Rectal smooth muscle tissue (tissue), 1 donor: ENCODE measurements at regions not wholly inside any gene's neighbourhood (a gene's known extent, or its start where the extent isn't known, plus 50 kb on each side); places are given as distances from the start of the nearest gene placed in this dataset.
"Not testable (repeated sequence)": the region's sequence is repeated elsewhere in the genome, so short reads cannot be mapped to it uniquely, and the experiment has no call there.

ENCODE experiments used
- H3K27ac ChIP-seq: one replicate; pipeline ENCODE4 v1.7.0; 2013; ENCODE audit warnings: low read depth, low read length, inconsistent platforms
- H3K27me3 ChIP-seq: one replicate; pipeline ENCODE4 v1.7.0; 2013; ENCODE audit warnings: low read length; ENCODE audit not compliant: control insufficient read depth, insufficient read depth
- H3K36me3 ChIP-seq: one replicate; pipeline ENCODE4 v1.7.0; 2013; ENCODE audit warnings: low read length; ENCODE audit not compliant: control insufficient read depth, insufficient read depth
- H3K4me1 ChIP-seq: one replicate; pipeline ENCODE4 v1.7.0; 2013; ENCODE audit warnings: low read length; ENCODE audit not compliant: control insufficient read depth, insufficient read depth
- H3K4me3 ChIP-seq: one replicate; pipeline ENCODE4 v1.7.0; 2013; ENCODE audit warnings: low read length
- H3K9ac ChIP-seq: one replicate; pipeline ENCODE4 v1.7.0; 2013; ENCODE audit warnings: low read length

GRCh38 chr1:90220941-90221693 lies 226.2 kb downstream of the ZNF326 start:
- no peaks in the 10 kb centered on the region for H3K4me1 ChIP-seq
- no peak overlapping the region for H3K27ac ChIP-seq
- H3K9ac ChIP-seq, result no peak overlapping the region
- no peaks in the 10 kb centered on the region for H3K27me3 ChIP-seq
- no peaks in the 10 kb centered on the region for H3K36me3 ChIP-seq
- no peak overlapping the region for H3K4me3 ChIP-seq

- Histone ChIP-seq H3K27ac (no peak overlapping the region), H3K4me3 (no peak overlapping the region), H3K36me3 (no peaks in the 10 kb centered on the region), H3K4me1 (no peaks in the 10 kb centered on the region), H3K9ac (no peak overlapping the region), H3K27me3 (no peaks in the 10 kb centered on the region)
These were observed 225.6 kb downstream of the ZNF326 start for GRCh38 chr1:90220496-90220895.

GRCh38 chr1:90219166-90219871 lies 224.4 kb downstream of the ZNF326 start:
- not testable (repeated sequence) for H3K27me3 ChIP-seq, H3K36me3 ChIP-seq, H3K4me3 ChIP-seq, H3K9ac ChIP-seq, H3K27ac ChIP-seq, H3K4me1 ChIP-seq

- H3K27me3 ChIP-seq, result no peaks in the 10 kb centered on the region
- H3K9ac ChIP-seq, result no peak overlapping the region
- H3K27ac ChIP-seq, result no peak overlapping the region
These were observed 216.0 kb downstream of the ZNF326 start for GRCh38 chr1:90210633-90211491.

GRCh38 chr1:90208949-90209348 lies 214.0 kb downstream of the ZNF326 start:
- Histone ChIP-seq H3K4me3 (no peak overlapping the region), H3K36me3 (no peaks in the 10 kb centered on the region), H3K4me1 (no peaks in the 10 kb centered on the region), H3K27ac (no peak overlapping the region), H3K9ac (no peak overlapping the region), H3K27me3 (no peaks in the 10 kb centered on the region)

More at GRCh38 chr1:90210633-90211491, 216.0 kb downstream of the ZNF326 start:
- H3K4me1 ChIP-seq, result no peaks in the 10 kb centered on the region
- H3K36me3 ChIP-seq, result no peaks in the 10 kb centered on the region
- no peak overlapping the region for H3K4me3 ChIP-seq

GRCh38 chr1:90206260-90206659 lies 211.3 kb downstream of the ZNF326 start:
- H3K27me3 ChIP-seq, result no peaks in the 10 kb centered on the region
- H3K9ac ChIP-seq, result no peak overlapping the region
- H3K27ac ChIP-seq, result no peak overlapping the region
- H3K36me3 ChIP-seq, result no peaks in the 10 kb centered on the region
- no peak overlapping the region for H3K4me3 ChIP-seq
- no peaks in the 10 kb centered on the region for H3K4me1 ChIP-seq

GRCh38 chr1:90204780-90205179 lies 209.9 kb downstream of the ZNF326 start:
- no peak overlapping the region for H3K27ac ChIP-seq
- no peak overlapping the region for H3K9ac ChIP-seq
- H3K27me3 ChIP-seq, result no peaks in the 10 kb centered on the region
- no peaks in the 10 kb centered on the region for H3K36me3 ChIP-seq
- no peak overlapping the region for H3K4me3 ChIP-seq
- H3K4me1 ChIP-seq, result no peaks in the 10 kb centered on the region

GRCh38 chr1:90204023-90204590 lies 209.2 kb downstream of the ZNF326 start:
- Histone ChIP-seq H3K4me3 (no peak overlapping the region), H3K36me3 (no peaks in the 10 kb centered on the region), H3K4me1 (no peaks in the 10 kb centered on the region), H3K9ac (no peak overlapping the region), H3K27ac (no peak overlapping the region), H3K27me3 (no peaks in the 10 kb centered on the region)

- H3K4me3 ChIP-seq, result no peak overlapping the region
- no peaks in the 10 kb centered on the region for H3K36me3 ChIP-seq
- no peak overlapping the region for H3K27ac ChIP-seq
- no peaks in the 10 kb centered on the region for H3K27me3 ChIP-seq
- H3K4me1 ChIP-seq, result no peaks in the 10 kb centered on the region
- no peak overlapping the region for H3K9ac ChIP-seq
These were observed 206.8 kb downstream of the ZNF326 start for GRCh38 chr1:90201467-90202358.

- Histone ChIP-seq H3K9ac (no peak overlapping the region), H3K27me3 (no peaks in the 10 kb centered on the region), H3K4me3 (no peak overlapping the region), H3K27ac (no peak overlapping the region), H3K36me3 (no peaks in the 10 kb centered on the region), H3K4me1 (no peaks in the 10 kb centered on the region)
These were observed 205.8 kb downstream of the ZNF326 start for GRCh38 chr1:90200646-90201205.

- H3K9ac ChIP-seq, result no peak overlapping the region
- H3K27ac ChIP-seq, result no peak overlapping the region
- H3K4me3 ChIP-seq, result no peak overlapping the region
- no peaks in the 10 kb centered on the region for H3K27me3 ChIP-seq
- H3K4me1 ChIP-seq, result no peaks in the 10 kb centered on the region
- H3K36me3 ChIP-seq, result no peaks in the 10 kb centered on the region
These were observed 203.9 kb downstream of the ZNF326 start for GRCh38 chr1:90198616-90199332.
